ENCODE measurements at regions not wholly inside any gene's neighbourhood (a gene's known extent, or its start where the extent isn't known, plus 50 kb on each side); places are given as distances from the start of the nearest gene placed in this dataset.
"Not testable (repeated sequence)": the region's sequence is repeated elsewhere in the genome, so short reads cannot be mapped to it uniquely, and the experiment has no call there.

DNA sequence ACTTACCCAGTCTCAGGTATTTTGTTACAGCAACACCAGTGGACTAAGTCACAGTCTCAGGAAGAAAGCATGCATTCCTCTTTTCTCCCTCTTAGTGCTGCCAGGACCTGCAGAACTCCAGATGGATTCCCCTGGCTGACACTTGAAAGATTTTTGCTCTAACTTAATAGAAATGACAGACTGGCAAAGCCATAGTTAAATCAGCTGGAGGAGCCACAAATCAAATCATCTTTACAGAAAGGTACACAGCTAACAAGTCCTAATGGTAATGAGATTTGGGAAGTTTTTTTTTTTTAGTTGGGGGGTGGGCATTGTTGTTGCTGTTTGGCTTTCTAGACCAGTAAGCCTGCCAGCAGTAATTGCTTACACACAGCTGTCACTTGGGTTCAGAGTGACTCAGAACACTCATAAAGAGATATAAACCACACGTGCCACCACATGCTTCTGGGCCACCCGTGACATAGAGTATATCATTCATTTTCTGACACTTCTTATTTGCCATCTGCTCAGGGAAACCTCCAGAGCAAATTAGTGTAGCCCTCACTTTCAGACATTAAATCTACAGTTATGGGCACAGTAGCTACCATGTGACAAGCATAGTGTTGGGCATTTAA lies 72.4 kb downstream of the FH start:
- H3K4me3 ChIP-seq (replicated peaks; ENCODE audit: low read depth, low read length): no peak overlapping the region
- no peaks in the 10 kb centered on the region; the same call in 1 of the 2 replicates for H3K27me3 ChIP-seq (replicated peaks; ENCODE audit: control insufficient read depth, insufficient read depth, low read length)
- no peaks in the 10 kb centered on the region for H3K36me3 ChIP-seq (ENCODE audit: control insufficient read depth, insufficient read depth, low read length)
- no peak for DNase-seq (ENCODE audit: extremely low read depth, insufficient read length)
- TF ChIP-seq, protein P1, sequence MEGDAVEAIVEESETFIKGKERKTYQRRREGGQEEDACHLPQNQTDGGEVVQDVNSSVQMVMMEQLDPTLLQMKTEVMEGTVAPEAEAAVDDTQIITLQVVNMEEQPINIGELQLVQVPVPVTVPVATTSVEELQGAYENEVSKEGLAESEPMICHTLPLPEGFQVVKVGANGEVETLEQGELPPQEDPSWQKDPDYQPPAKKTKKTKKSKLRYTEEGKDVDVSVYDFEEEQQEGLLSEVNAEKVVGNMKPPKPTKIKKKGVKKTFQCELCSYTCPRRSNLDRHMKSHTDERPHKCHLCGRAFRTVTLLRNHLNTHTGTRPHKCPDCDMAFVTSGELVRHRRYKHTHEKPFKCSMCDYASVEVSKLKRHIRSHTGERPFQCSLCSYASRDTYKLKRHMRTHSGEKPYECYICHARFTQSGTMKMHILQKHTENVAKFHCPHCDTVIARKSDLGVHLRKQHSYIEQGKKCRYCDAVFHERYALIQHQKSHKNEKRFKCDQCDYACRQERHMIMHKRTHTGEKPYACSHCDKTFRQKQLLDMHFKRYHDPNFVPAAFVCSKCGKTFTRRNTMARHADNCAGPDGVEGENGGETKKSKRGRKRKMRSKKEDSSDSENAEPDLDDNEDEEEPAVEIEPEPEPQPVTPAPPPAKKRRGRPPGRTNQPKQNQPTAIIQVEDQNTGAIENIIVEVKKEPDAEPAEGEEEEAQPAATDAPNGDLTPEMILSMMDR (IDR thresholded peaks at IDR 0.05; ENCODE audit: insufficient read depth, low read length, poor library complexity, severe bottlenecking): no peak

DNA sequence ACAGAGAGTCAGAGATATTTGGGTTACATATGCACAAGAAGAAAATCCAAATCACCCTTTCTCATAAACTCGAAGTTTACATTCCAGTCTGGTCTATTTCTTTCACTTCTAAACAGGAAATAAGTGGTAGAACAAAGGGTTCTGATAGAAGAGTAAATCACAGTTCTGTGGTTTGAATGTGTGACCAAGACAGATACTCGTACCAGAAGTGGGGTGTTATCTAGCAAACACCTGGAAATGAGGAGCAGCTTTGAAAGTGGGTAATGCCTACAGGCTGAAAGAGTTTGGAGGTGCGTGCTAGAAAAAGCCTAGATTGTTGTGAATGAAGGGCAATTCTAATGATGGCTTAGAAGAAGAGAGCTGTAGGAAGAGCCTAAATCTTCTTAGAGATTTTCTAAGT lies 74.7 kb downstream of the FH start:
- DNase-seq (ENCODE audit: extremely low read depth, insufficient read length): no peak
- TF ChIP-seq, protein P1 (IDR thresholded peaks at IDR 0.05; ENCODE audit: insufficient read depth, low read length, poor library complexity, severe bottlenecking): no peak
- Histone ChIP-seq H3K27me3 (replicated peaks; ENCODE audit: control insufficient read depth, insufficient read depth, low read length) (no peaks in the 10 kb centered on the region; the same call in none of the 2 replicates), H3K4me3 (replicated peaks; ENCODE audit: low read depth, low read length) (no peak overlapping the region), H3K36me3 (ENCODE audit: control insufficient read depth, insufficient read depth, low read length) (no peaks in the 10 kb centered on the region)

DNA sequence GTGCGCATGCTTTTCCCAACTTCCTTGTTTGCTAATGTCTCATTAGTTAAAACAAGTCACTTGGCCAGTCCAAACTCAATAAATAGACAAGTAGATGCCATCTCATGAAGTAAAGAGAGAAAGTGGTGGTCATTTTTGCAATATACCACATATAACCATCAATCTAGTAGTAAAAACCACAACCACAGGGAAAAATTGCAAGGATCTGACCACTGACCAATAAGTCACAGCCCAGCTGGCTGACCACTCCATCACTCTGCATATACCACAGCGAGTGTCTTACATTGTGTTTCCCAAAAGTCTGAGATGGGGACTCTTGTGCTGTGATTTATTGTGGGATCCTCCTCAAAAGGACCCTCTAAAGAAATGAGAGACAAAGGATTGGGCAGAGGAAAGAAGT lies 76.0 kb downstream of the FH start:
- TF ChIP-seq, protein P1 (IDR thresholded peaks at IDR 0.05; ENCODE audit: insufficient read depth, low read length, poor library complexity, severe bottlenecking): no peak
- Histone ChIP-seq H3K4me3 (replicated peaks; ENCODE audit: low read depth, low read length) (no peak overlapping the region), H3K27me3 (replicated peaks; ENCODE audit: control insufficient read depth, insufficient read depth, low read length) (no peaks in the 10 kb centered on the region; the same call in none of the 2 replicates), H3K36me3 (ENCODE audit: control insufficient read depth, insufficient read depth, low read length) (no peaks in the 10 kb centered on the region)
- no peak for DNase-seq (ENCODE audit: extremely low read depth, insufficient read length)

DNA sequence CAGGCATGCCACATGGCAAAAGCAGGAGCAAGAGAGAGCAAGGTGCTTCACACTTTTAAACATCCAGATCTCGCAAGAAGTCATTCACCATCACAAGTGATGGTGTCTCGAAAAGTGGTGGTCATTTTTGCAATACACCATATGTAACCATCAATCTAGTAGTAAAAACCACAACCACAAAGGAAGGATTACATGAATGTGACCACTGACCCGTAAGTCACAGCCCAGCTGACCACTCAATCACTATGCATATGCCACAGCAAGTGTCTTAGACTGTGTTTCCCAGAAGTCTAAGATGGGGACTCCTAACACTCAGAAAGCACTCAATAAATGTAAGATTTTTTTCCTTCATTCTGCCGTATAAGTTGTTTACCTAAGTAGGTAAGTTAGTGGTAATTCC lies 76.9 kb downstream of the FH start:
- H3K4me3 ChIP-seq (replicated peaks; ENCODE audit: low read depth, low read length): no peak overlapping the region
- DNase-seq (ENCODE audit: extremely low read depth, insufficient read length): no peak
- TF ChIP-seq, protein P1 (IDR thresholded peaks at IDR 0.05; ENCODE audit: insufficient read depth, low read length, poor library complexity, severe bottlenecking): no peak
- H3K36me3 ChIP-seq (ENCODE audit: control insufficient read depth, insufficient read depth, low read length): no peaks in the 10 kb centered on the region
- no peaks in the 10 kb centered on the region; the same call in none of the 2 replicates for H3K27me3 ChIP-seq (replicated peaks; ENCODE audit: control insufficient read depth, insufficient read depth, low read length)

DNA sequence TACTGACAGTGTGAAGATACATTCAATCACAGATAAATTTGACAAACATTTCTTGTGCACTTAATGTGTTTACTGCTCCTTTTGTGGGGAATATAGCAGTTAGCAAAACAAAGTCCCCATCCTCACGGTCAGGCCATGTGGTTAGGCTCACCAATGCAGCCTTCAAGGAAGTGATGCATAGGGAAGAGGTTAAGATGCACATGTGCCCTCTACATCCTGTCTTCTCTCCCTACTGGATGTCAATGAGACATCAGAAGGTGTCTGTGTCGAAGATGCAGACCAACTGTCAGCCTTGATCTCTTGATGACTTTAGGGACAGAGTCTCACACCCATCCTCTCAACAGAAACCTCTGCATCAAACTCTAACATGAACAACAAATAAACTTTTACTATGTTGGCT lies 78.7 kb downstream of the FH start:
- Histone ChIP-seq H3K36me3 (ENCODE audit: control insufficient read depth, insufficient read depth, low read length) (no peaks in the 10 kb centered on the region), H3K4me3 (replicated peaks; ENCODE audit: low read depth, low read length) (no peak overlapping the region), H3K27me3 (replicated peaks; ENCODE audit: control insufficient read depth, insufficient read depth, low read length) (no peaks in the 10 kb centered on the region; the same call in 1 of the 2 replicates)
- TF ChIP-seq, protein P1 (IDR thresholded peaks at IDR 0.05; ENCODE audit: insufficient read depth, low read length, poor library complexity, severe bottlenecking): no peak
- DNase-seq (ENCODE audit: extremely low read depth, insufficient read length): no peak

DNA sequence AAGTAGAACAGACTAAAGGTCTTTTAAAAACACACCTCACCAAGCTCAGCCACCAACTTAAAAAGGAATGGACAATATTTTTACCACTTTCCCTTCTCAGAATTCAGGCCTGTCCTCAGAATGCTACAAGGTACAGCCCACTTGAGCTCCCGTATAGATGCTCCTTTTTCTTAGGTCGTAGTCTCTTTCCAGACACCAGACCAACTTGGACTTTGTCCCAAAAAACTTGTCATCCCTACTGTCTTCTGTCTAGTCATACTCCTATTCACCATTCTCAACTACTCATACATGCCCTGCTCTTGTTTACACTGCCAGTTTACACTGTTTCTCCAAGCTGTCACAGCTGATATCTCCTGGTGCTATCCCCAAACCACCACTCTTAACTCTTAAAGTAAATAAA lies 80.9 kb downstream of the FH start:
- not testable (repeated sequence) for DNase-seq (ENCODE audit: extremely low read depth, insufficient read length); H3K36me3 ChIP-seq (ENCODE audit: control insufficient read depth, insufficient read depth, low read length); H3K4me3 ChIP-seq (replicated peaks; ENCODE audit: low read depth, low read length); H3K27me3 ChIP-seq (replicated peaks; ENCODE audit: control insufficient read depth, insufficient read depth, low read length)

Data from GM06990 (cell line).